CD4-positive, alpha-beta T cell (primary cell): ENCODE measurements at regions not wholly inside any gene's neighbourhood (a gene's known extent, or its start where the extent isn't known, plus 50 kb on each side); places are given as distances from the start of the nearest gene placed in this dataset.

Experiments used
- ATAC-seq: fragments of 200-7000 bp; cut with Tn5 transposase; one replicate; pipeline ENCODE4 v1.10.0; 2022; ENCODE audit warnings: mild to moderate bottlenecking; ENCODE audit not compliant: poor library complexity
- CTCF ChIA-PET: fragments of 350-600 bp; sonication (Branson Sonifier 250); formaldehyde crosslinking; loops from one replicate; lab custom pipeline; 2021; ENCODE audit warnings: antibody characterized with exemption, inconsistent platforms; lab: Charles Lee
- POLR2A ChIA-PET: fragments of 350-600 bp; sonication (Branson Sonifier 250); formaldehyde crosslinking; loops from one replicate; lab custom pipeline; 2021; ENCODE audit warnings: antibody characterized with exemption, inconsistent platforms; lab: Charles Lee
- DNase-seq, 14 experiments: peaks; one replicate each; pipeline ENCODE4 v3.0.0-alpha.2; 2013 to 2020; ENCODE audit warnings: mixed read lengths in 2 of 14
- H3K27ac ChIP-seq, 2 donors: one replicate each; pipeline versions ENCODE4 v1.5.1 to v1.7.0; 2013; ENCODE audit warnings: low read length in 2 of 2, low read depth in 1 of 2, mild to moderate bottlenecking in 1 of 2
- H3K27me3 ChIP-seq, 2 experiments: 1 replicate in 1 of 2; 2 replicates in 1 of 2; pipeline versions ENCODE4 v1.6.1 to v1.7.0; 2013; ENCODE audit warnings: low read length in 2 of 2, control low read depth in 1 of 2, mild to moderate bottlenecking in 1 of 2, moderate library complexity in 1 of 2; ENCODE audit not compliant: insufficient read depth in 2 of 2, control insufficient read depth in 1 of 2
- H3K36me3 ChIP-seq: one replicate; pipeline ENCODE4 v1.6.1; 2013; ENCODE audit warnings: low read length, control low read depth; ENCODE audit not compliant: insufficient read depth
- H3K4me1 ChIP-seq: one replicate; pipeline ENCODE4 v1.6.1; 2013; ENCODE audit warnings: low read length, control low read depth; ENCODE audit not compliant: insufficient read depth
- H3K4me3 ChIP-seq: one replicate; pipeline ENCODE4 v1.5.1; 2013; ENCODE audit warnings: mild to moderate bottlenecking, low read length, moderate library complexity
- H3K9me3 ChIP-seq, 2 experiments: 1 replicate in 1 of 2; 2 replicates in 1 of 2; pipeline versions ENCODE4 v1.6.1 to v1.7.0; 2013; ENCODE audit warnings: low read length in 2 of 2, mild to moderate bottlenecking in 2 of 2, control low read depth in 1 of 2, moderate library complexity in 1 of 2; ENCODE audit not compliant: control insufficient read depth in 1 of 2, insufficient read depth in 1 of 2
- H3K27ac Mint-ChIP-seq: one replicate; pipeline ENCODE4 v1.8.0; 2020; ENCODE audit warnings: mixed read lengths
- H3K27me3 Mint-ChIP-seq: one replicate; pipeline ENCODE4 v1.8.0; 2021; ENCODE audit warnings: mixed read lengths
- H3K36me3 Mint-ChIP-seq: one replicate; pipeline ENCODE4 v1.8.0; 2021; ENCODE audit warnings: low read depth, mixed read lengths
- H3K4me1 Mint-ChIP-seq: one replicate; pipeline ENCODE4 v1.8.0; 2021; ENCODE audit warnings: low read depth, mixed read lengths
- H3K4me3 Mint-ChIP-seq: one replicate; pipeline ENCODE4 v1.8.0; 2020; ENCODE audit warnings: mild to moderate bottlenecking, mixed read lengths
- H3K9me3 Mint-ChIP-seq: one replicate; pipeline ENCODE4 v1.8.0; 2020; ENCODE audit warnings: mixed read lengths
- intact Hi-C, 2 experiments: fragments of 100-400 bp; cut with DNase I in 1 of 2; cut with micrococcal nuclease in 1 of 2; formaldehyde crosslinking; loops; one replicate each; pipeline versions ENCODE4 v1.15.1 to v1.9.0; 2023 to 2025; cut with DNase I, micrococcal nuclease
- TF ChIP-seq, protein P1 (sequence below): fragments of 200-600 bp; IDR thresholded peaks from one replicate; pipeline ENCODE4 v1.8.0; 2022; ENCODE audit warnings: antibody characterized with exemption, mild to moderate bottlenecking

DNA sequence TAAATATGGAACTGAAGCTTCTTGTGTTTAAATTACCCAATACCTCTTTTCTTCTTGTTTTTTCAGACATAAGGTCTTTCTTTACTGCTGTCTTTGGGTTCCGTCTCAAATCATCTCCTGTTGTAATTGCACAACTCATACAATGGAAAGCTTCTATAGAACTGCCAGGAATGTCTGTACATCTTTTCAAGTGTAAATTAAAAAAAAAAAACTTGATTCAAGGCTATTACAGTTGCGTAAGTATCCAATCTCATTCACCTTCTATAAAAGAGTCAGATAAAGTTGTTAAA is 243.5 kb downstream of the ICE1 start:
- Mint-ChIP-seq H3K4me3 (no peak overlapping the region), H3K4me1 (no peaks in the 10 kb centered on the region), H3K27me3 (peaks cover 11% of the 10 kb centered on the region), H3K27ac (no peak overlapping the region), H3K36me3 (no peaks in the 10 kb centered on the region), H3K9me3 (no peaks in the 10 kb centered on the region)
- DNase-seq (no peak), ATAC-seq (no peak)
- TF ChIP-seq, protein P1, sequence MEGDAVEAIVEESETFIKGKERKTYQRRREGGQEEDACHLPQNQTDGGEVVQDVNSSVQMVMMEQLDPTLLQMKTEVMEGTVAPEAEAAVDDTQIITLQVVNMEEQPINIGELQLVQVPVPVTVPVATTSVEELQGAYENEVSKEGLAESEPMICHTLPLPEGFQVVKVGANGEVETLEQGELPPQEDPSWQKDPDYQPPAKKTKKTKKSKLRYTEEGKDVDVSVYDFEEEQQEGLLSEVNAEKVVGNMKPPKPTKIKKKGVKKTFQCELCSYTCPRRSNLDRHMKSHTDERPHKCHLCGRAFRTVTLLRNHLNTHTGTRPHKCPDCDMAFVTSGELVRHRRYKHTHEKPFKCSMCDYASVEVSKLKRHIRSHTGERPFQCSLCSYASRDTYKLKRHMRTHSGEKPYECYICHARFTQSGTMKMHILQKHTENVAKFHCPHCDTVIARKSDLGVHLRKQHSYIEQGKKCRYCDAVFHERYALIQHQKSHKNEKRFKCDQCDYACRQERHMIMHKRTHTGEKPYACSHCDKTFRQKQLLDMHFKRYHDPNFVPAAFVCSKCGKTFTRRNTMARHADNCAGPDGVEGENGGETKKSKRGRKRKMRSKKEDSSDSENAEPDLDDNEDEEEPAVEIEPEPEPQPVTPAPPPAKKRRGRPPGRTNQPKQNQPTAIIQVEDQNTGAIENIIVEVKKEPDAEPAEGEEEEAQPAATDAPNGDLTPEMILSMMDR, result no peak
- Histone ChIP-seq H3K9me3 (no peaks in the 10 kb centered on the region), H3K27me3 (no peaks in the 10 kb centered on the region), H3K4me3 (no peak overlapping the region), H3K4me1 (no peaks in the 10 kb centered on the region), H3K27ac (no peak overlapping the region), H3K36me3 (no peaks in the 10 kb centered on the region)
- ChIA-PET POLR2A (no interaction called here), CTCF (no interaction called here)
- intact Hi-C loops, result no loop called here

DNA sequence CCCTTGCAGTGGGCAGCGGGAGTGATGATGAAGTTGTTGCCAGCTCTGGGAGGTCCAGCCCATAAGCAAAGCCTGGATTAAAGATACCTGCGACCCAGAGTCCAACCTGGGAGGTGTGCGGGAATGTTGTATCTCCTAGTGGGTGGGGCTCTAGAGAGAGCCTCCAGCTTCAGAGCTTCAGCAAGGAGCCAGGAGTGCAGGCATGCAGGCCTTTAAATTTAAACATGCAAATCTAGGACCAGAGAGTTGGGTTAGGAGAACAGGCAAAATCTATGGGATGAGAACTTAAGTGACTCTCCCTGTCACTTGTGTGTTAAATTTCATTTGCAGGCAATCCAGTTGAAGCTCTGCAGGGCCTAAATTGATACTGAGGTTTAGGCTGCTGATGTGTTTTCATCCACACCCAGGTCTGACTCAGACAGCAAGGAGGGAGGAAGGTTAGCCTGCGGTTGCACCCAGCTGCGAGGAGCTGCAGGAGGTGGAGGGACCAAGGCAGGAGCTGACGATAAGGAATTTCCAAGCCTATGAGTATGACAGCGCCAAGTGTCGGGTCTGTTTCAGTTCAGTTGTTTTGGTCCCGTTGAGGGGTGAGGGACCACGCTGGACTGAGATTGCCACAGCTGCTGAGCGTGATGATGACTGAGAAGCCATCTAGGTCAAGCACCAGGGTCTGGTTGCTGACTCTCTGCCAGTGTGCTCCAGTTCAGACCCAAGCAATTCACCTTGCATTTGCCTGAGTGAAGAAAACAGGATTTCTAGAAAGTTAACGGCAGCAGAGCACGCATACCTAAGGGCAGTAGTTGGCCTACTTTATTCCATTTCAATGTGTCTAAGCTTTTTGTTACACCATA is 243.0 kb downstream of the ICE1 start:
- no peaks in the 10 kb centered on the region for H3K4me1 Mint-ChIP-seq
- Histone ChIP-seq H3K4me3 (no peak overlapping the region), H3K36me3 (no peaks in the 10 kb centered on the region), H3K27me3 (no peaks in the 10 kb centered on the region), H3K9me3 (no peaks in the 10 kb centered on the region), H3K4me1 (no peaks in the 10 kb centered on the region), H3K27ac (no peak overlapping the region)
- no peak overlapping the region for H3K4me3 Mint-ChIP-seq
- intact Hi-C loops, result no loop called here
- TF ChIP-seq, protein P1, result no peak
- ATAC-seq (no peak), DNase-seq (no peak)
- H3K36me3 Mint-ChIP-seq, result no peaks in the 10 kb centered on the region
- CTCF ChIA-PET, result no interaction called here
- H3K27me3 Mint-ChIP-seq, result peaks cover 11% of the 10 kb centered on the region
- no peaks in the 10 kb centered on the region for H3K9me3 Mint-ChIP-seq
- no peak overlapping the region for H3K27ac Mint-ChIP-seq
- POLR2A ChIA-PET, result no interaction called here

DNA sequence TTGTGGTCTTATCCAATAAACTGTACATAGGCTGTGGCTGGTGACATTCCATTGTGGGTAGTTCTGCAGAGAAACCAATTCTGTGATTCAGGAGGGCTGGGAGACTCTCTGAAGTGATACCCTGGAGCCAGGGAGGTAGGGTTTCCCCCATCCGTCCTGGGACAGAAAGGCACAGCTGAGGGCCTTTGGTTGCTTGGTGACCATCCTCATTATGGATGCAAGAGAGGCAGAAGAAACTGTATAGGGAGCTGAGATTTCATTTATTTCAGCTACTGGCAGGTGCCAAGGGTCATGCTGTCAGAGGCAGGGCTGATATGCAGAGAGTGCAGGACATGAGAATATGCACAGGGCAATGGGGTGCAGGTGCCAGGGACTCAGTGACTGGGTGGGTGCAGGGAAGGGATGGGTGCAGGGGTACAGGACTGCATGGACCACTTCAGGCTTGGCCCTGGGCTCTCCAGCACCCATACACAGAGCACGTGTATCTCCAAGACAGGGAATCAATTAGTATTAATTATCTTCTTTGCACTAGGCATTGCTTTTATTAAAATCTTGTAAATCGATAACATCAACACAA is 236.5 kb downstream of the ICE1 start:
- ChIA-PET CTCF (no interaction called here), POLR2A (no interaction called here)
- H3K4me1 ChIP-seq, result no peaks in the 10 kb centered on the region
- peaks cover 14% of the 10 kb centered on the region for H3K27me3 Mint-ChIP-seq
- no peaks in the 10 kb centered on the region for H3K36me3 ChIP-seq
- DNase-seq, result no peak
- H3K9me3 ChIP-seq, result no peaks in the 10 kb centered on the region
- intact Hi-C loops, result no loop called here
- H3K36me3 Mint-ChIP-seq, result no peaks in the 10 kb centered on the region
- H3K9me3 Mint-ChIP-seq, result no peaks in the 10 kb centered on the region
- TF ChIP-seq, protein P1, result no peak
- H3K4me3 Mint-ChIP-seq, result no peak overlapping the region
- H3K4me1 Mint-ChIP-seq, result no peaks in the 10 kb centered on the region
- H3K27me3 ChIP-seq, result peaks cover 0 to 4% of the 10 kb centered on the region in 2 experiments
- ATAC-seq, result no peak
- H3K27ac Mint-ChIP-seq, result no peak overlapping the region
- H3K4me3 ChIP-seq, result no peak overlapping the region
- no peak overlapping the region for H3K27ac ChIP-seq
